GM18867 (cell line): ENCODE measurements at regions not wholly inside any gene's neighbourhood (a gene's known extent, or its start where the extent isn't known, plus 50 kb on each side); places are given as distances from the start of the nearest gene placed in this dataset.
"Not testable (repeated sequence)": the region's sequence is repeated elsewhere in the genome, so short reads cannot be mapped to it uniquely, and the experiment has no call there.

ENCODE experiments used
- ATAC-seq: cut with Tn5 transposase; IDR thresholded peaks from one replicate; pipeline ENCODE4 v1.9.1; 2021; ENCODE audit warnings: mild to moderate bottlenecking, moderate library complexity; ENCODE audit not compliant: unreplicated experiment

GRCh38 chr4:12612876-12613275 is 871.3 kb downstream of the RAB28 start:
- no peak for ATAC-seq

DNA sequence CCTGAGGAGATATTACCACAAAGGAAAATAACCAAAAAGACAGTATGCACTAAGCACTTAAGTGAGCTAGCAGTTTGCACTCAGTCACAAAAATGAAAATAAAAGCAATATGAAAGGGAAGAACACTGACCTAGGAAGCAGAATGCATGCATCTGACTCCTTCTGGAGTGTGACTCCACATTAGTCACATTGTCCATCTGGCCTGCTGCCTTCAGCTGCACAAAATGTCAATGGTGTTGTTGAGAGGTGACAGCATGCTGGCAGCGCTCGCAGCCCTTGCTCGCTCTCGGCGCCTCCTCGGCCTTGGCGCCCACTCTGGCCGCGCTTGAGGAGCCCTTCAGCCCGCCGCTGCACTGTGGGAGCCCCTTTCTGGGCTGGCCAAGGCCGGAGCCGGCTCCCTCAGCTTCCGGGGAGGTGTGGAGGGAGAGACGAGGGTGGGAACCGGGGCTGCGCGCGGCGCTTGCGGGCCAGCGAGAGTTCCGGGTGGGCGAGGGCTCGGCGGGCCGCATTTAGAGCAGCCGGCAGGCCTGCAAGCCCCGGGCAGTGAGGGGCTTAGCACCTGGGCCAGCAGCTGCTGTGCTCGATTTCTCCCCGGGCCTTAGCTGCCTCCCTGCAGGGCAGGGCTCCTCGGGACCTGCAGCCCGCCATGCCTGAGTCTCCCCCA is 874.8 kb downstream of the RAB28 start:
- ATAC-seq, result not testable (repeated sequence)

DNA sequence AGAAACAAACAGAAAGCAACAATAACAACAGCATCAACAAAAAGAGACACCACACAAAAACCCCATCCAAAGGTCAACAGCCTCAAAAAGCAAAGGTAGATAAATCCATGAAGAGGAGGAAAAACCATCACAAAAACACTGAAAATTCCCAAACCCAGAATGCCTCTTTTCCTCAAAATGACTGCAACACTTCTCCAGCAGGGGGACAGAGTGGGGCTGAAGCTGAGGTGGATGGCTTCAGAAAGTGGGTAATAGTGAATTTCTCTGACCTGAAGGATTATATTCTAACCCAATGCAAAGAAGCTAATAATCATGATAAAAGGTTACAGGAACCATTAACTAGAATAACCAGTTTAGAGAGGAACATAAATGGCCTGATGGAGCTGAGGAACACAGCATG is 888.2 kb downstream of the RAB28 start:
- ATAC-seq, result no peak

GRCh38 chr4:12595489-12595888 is 888.7 kb downstream of the RAB28 start:
- ATAC-seq, result no peak

DNA sequence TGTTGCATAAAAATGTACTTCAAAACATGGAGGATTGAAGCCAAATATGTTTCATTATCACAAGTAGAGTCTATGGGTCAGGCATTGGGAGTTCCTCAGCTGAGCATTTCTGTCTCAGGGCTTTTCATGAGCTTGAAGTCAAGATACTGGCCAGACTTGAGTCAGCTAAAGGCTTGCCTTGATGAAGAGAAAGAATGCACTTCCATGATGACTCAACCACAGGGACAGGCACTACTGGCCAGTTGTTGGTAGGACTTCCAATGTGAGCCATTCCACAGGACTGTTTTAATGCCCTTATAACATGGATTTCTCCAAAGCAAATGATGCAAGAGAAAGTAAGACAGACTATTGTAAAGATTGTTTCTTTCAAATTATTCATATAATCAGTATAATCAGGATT is 895.6 kb downstream of the RAB28 start:
- ATAC-seq, result no peak

DNA sequence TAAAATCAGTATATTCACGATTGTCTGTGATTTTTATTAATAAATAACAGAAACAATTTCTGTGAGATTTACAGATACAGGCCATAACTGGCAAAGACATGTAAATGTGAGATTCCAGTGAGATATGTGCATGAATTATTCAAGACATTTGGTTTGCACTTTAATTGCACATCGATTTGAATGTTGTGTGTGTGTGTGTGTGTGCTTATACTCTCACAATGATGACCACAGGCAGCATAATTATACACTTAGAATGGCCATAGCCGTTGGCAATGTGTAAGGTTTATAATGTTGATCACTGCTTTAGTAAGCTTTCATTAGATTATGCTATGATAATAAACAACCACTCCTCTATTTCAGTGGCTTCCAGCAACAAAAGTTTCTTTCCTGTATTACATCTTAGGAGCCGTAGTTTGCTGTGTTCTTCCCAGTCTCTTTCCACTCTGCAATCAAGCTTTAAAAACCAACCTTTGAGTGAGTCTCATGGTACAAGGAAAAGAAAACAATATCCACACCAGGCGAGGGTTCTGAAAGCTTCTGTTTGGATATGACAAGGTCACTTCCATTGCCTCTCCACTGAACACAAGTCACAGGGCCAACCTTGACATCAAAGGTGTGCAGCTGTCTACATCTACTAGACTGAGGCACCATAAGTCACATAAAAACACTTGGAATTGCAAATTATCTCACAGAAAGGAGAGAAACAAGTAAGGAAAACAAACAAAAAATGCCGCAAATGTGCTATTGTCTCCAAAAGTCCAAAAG is 897.7 kb downstream of the RAB28 start:
- ATAC-seq, result no peak

DNA sequence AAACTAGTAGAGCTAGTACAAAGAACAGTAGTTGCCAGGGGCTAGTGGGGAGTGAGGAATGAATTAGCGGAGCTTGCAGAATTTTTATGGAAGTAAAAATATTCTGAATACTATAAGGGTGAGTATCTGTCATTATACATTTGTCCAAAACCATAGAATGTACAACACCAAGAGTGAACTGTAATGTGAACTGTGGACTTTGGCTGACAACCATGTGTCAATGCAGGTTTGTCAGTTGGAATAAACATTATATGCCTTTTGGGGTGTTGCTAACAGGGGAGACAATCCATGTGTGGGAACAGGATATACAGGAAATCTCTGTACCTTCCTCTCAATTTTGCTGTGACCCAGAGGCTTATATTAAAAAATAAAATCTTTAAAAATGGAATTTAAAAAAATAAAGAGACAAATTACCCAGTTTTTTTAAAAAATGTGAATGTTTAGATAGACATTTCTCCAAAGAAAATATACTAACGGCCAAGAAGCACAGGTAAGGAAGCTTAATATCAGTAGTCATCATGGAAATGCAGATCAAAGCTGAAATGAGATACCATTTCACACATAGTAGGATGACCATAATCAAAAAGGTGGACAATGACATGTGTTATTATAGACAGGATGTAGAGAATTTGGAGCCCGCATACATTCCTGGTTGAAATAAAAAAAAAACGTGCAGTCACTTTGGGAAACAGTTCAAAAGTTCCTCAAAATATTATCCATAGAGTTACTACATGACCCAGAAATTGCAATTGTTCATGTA is 899.8 kb downstream of the RAB28 start:
- no peak for ATAC-seq

DNA sequence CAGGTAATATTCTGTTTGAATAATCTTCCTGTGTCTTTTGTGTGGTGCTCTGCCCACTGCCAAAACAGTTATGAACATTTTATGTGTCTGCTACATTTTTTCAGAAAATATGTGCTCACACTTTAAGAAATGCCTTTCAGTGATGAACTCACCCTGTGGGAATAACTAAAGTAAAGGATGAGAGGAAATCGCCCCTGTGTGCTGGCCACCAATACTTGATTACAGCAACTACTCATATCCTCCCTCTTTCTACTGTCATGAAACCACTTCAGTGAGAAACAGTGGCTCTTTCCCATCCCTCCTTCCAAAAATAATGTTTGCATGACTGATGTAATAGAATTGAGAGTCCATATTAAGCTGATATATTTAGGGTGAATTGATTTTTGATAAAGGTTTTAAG is 900.9 kb downstream of the RAB28 start:
- ATAC-seq, result no peak

- ATAC-seq, result no peak
These were observed 903.4 kb downstream of the RAB28 start for GRCh38 chr4:12580787-12581186.

- ATAC-seq, result no peak
These were observed 905.0 kb downstream of the RAB28 start for GRCh38 chr4:12579172-12579571.

- no peak for ATAC-seq
These were observed 907.7 kb downstream of the RAB28 start for GRCh38 chr4:12576409-12576808.

GRCh38 chr4:12573716-12574115 is 910.4 kb downstream of the RAB28 start:
- no peak for ATAC-seq

GRCh38 chr4:12562476-12563140 is 921.5 kb downstream of the RAB28 start:
- no peak for ATAC-seq

- no peak for ATAC-seq
These were observed 922.1 kb downstream of the RAB28 start for GRCh38 chr4:12562021-12562420.

- ATAC-seq, result no peak
These were observed 929.1 kb downstream of the RAB28 start for GRCh38 chr4:12555011-12555410.

DNA sequence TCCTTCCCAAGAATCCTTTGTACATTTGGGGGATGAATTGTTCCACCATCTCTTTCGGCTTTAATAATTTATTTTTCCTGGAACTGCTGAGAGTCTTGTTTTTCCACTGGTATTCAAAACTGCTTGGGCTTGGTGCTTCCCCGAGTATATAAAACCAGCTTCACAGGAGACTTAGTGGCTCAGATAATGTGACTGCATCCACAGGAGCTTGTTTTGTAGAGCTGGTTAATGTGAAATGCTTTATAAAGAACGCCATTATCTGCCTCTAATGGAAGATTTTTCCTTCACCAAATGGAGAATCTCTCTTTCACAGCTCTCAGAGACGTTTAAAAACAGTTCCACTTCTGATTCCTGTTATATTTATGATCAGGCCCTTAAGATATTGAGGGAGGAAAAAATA is 935.5 kb downstream of the RAB28 start:
- ATAC-seq, result no peak

GRCh38 chr4:12545812-12546211 is 938.3 kb downstream of the RAB28 start:
- ATAC-seq, result no peak

- ATAC-seq, result no peak
These were observed 946.0 kb downstream of the RAB28 start for GRCh38 chr4:12538162-12538561.

DNA sequence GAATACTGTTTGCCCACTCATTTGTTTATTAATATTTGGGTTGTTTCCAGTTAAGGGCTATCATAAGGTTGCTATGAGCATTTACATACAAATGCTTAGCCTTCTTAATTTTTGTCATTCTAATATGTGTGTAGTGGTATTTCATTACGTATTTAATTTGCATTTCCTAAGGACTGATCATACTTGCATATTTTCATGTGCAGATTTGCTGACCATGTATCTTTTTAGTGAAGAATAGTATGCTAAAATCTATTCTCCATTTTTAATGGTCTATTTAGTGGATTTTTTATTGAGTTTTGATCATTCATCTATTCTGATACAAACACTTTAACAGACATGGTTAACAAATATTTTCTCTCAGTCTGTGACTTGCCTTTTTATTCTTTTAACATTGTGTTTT is 949.5 kb downstream of the RAB28 start:
- no peak for ATAC-seq

- no peak for ATAC-seq
These were observed 964.7 kb downstream of the RAB28 start for GRCh38 chr4:12519426-12519825.

GRCh38 chr4:12507868-12508481 is 976.2 kb downstream of the RAB28 start:
- no peak for ATAC-seq
